H1 (cell line): ENCODE measurements at regions not wholly inside any gene's neighbourhood (a gene's known extent, or its start where the extent isn't known, plus 50 kb on each side); places are given as distances from the start of the nearest gene placed in this dataset.

Experiments
- BACH1 ChIP-seq: IDR thresholded peaks from 2 replicates; pipeline ENCODE4 v1.6.1; 2012; ENCODE audit warnings: low read length, improper control_type of control experiment
- CHD1 ChIP-seq: IDR thresholded peaks from 2 replicates; pipeline ENCODE4 v1.6.1; 2012; ENCODE audit warnings: low read depth, low read length, improper control_type of control experiment
- CTCF ChIP-seq, 3 experiments: IDR thresholded peaks; 1 replicate in 2 of 3; 2 replicates in 1 of 3; pipeline versions ENCODE4 v1.5.1 to v1.6.1; 2011; ENCODE audit warnings: low read length in 3 of 3, mild to moderate bottlenecking in 3 of 3, inconsistent platforms in 2 of 3, low read depth in 1 of 3, moderate library complexity in 1 of 3; ENCODE audit not compliant: insufficient read depth in 1 of 3; ENCODE audit errors: control extremely low read depth in 1 of 3
- MAX ChIP-seq: IDR thresholded peaks from 2 replicates; pipeline ENCODE4 v1.6.1; 2012; ENCODE audit warnings: inconsistent platforms
- USF2 ChIP-seq: IDR thresholded peaks from 2 replicates; pipeline ENCODE4 v1.6.1; 2011; ENCODE audit warnings: low read length, improper control_type of control experiment

- TF ChIP-seq CTCF (IDR thresholded peaks at IDR 0.05; ENCODE audit: control extremely low read depth in 1 of 3, insufficient read depth in 1 of 3, low read depth in 1 of 3, low read length in 3 of 3) (no peak), MAX (no peak), USF2 (no peak), CHD1 (no peak), BACH1 (no peak)
These were observed 206.4 kb upstream of the PACRGL start (continued) for GRCh38 chr4:20493761-20494353.
